NCI-H460 (cell line): ENCODE measurements at regions not wholly inside any gene's neighbourhood (a gene's known extent, or its start where the extent isn't known, plus 50 kb on each side); places are given as distances from the start of the nearest gene placed in this dataset.

Experiments used
- DNase-seq: peaks from one replicate; pipeline ENCODE4 v3.0.0-alpha.2; 2016; ENCODE audit warnings: low read depth; ENCODE audit errors: extremely low read depth

GRCh38 chr12:84807249-84807648 is 105.3 kb downstream of the SLC6A15 start:
- DNase-seq: no peak

GRCh38 chr12:84805474-84805858 is 107.1 kb downstream of the SLC6A15 start:
- DNase-seq: no peak

GRCh38 chr12:84804691-84805473 is 107.7 kb downstream of the SLC6A15 start:
- DNase-seq: no peak

GRCh38 chr12:84803661-84804060 is 108.9 kb downstream of the SLC6A15 start:
- DNase-seq: no peak

GRCh38 chr12:84802161-84802560 is 110.4 kb downstream of the SLC6A15 start:
- no peak for DNase-seq

- DNase-seq: no peak
Observed at GRCh38 chr12:84793558-84794367, 118.8 kb downstream of the SLC6A15 start.

GRCh38 chr12:84791444-84791843 is 121.2 kb downstream of the SLC6A15 start:
- no peak for DNase-seq

GRCh38 chr12:84789184-84789583 is 123.4 kb downstream of the SLC6A15 start:
- no peak for DNase-seq

GRCh38 chr12:84787253-84787652 is 125.3 kb downstream of the SLC6A15 start:
- no peak for DNase-seq

- no peak for DNase-seq
Observed at GRCh38 chr12:84786622-84787021, 126.0 kb downstream of the SLC6A15 start.

- DNase-seq: no peak
Observed at GRCh38 chr12:84785951-84786350, 126.6 kb downstream of the SLC6A15 start.

GRCh38 chr12:84785281-84785680 is 127.3 kb downstream of the SLC6A15 start:
- no peak for DNase-seq

GRCh38 chr12:84779169-84779568 is 133.4 kb downstream of the SLC6A15 start:
- no peak for DNase-seq

- DNase-seq: no peak
Observed at GRCh38 chr12:84772281-84772680, 140.3 kb downstream of the SLC6A15 start.

GRCh38 chr12:84767079-84767478 is 145.5 kb downstream of the SLC6A15 start:
- DNase-seq: no peak

GRCh38 chr12:84766375-84766774 is 146.2 kb downstream of the SLC6A15 start:
- DNase-seq: no peak

GRCh38 chr12:84764001-84764400 is 148.6 kb downstream of the SLC6A15 start:
- no peak for DNase-seq

- no peak for DNase-seq
Observed at GRCh38 chr12:84763107-84763506, 149.5 kb downstream of the SLC6A15 start.

- no peak for DNase-seq
Observed at GRCh38 chr12:84760091-84760865, 152.3 kb downstream of the SLC6A15 start.

GRCh38 chr12:84757978-84758377 is 154.6 kb downstream of the SLC6A15 start:
- DNase-seq: no peak

GRCh38 chr12:84756961-84757360 is 155.6 kb downstream of the SLC6A15 start:
- DNase-seq: no peak
